Activated CD8-positive, alpha-beta memory T cell treated with anti-CD3 and anti-CD28 coated beads for 1 hour (primary cell): ENCODE measurements at regions not wholly inside any gene's neighbourhood (a gene's known extent, or its start where the extent isn't known, plus 50 kb on each side); places are given as distances from the start of the nearest gene placed in this dataset.
"Not testable (repeated sequence)": the region's sequence is repeated elsewhere in the genome, so short reads cannot be mapped to it uniquely, and the experiment has no call there.

Source experiments
- DNase-seq, 2 donors: peaks; one replicate each; pipeline ENCODE4 v3.0.0-alpha.2; 2020; ENCODE audit warnings: low read depth in 1 of 2; ENCODE audit errors: extremely low read depth in 1 of 2

GRCh38 chr14:37711831-37712475 is 116.5 kb downstream of the TTC6 start:
- no peak for DNase-seq

- not testable (repeated sequence) for DNase-seq
Observed at GRCh38 chr14:37712476-37712860, 117.0 kb downstream of the TTC6 start.

- no peak for DNase-seq
Observed at GRCh38 chr14:37712976-37713431, 117.6 kb downstream of the TTC6 start.

- no peak for DNase-seq
Observed at GRCh38 chr14:37720131-37720530, 124.7 kb downstream of the TTC6 start.

GRCh38 chr14:37721976-37722659 is 126.7 kb downstream of the TTC6 start:
- DNase-seq: no peak

- DNase-seq: no peak
Observed at GRCh38 chr14:37723515-37723914, 128.1 kb downstream of the TTC6 start.

- no peak for DNase-seq
Observed at GRCh38 chr14:37726708-37727107, 131.3 kb downstream of the TTC6 start.

GRCh38 chr14:37729218-37729617 is 133.8 kb downstream of the TTC6 start:
- no peak for DNase-seq

GRCh38 chr14:37731094-37731493 is 135.7 kb downstream of the TTC6 start:
- DNase-seq: no peak

GRCh38 chr14:37745657-37746056 is 150.2 kb downstream of the TTC6 start:
- DNase-seq: no peak

- no peak for DNase-seq
Observed at GRCh38 chr14:37746140-37746832, 150.9 kb downstream of the TTC6 start.

- DNase-seq: no peak
Observed at GRCh38 chr14:37753459-37753858, 158.0 kb downstream of the TTC6 start.

- DNase-seq: not testable (repeated sequence)
Observed at GRCh38 chr14:37760275-37760674, 164.8 kb downstream of the TTC6 start.

- no peak for DNase-seq
Observed at GRCh38 chr14:37763266-37763665, 167.8 kb downstream of the TTC6 start.

- DNase-seq: not testable (repeated sequence)
Observed at GRCh38 chr14:37772283-37772682, 176.9 kb downstream of the TTC6 start.

GRCh38 chr14:37776791-37777499 is 181.5 kb downstream of the TTC6 start:
- no peak for DNase-seq

GRCh38 chr14:37778135-37778943 is 182.9 kb downstream of the TTC6 start:
- no peak for DNase-seq

- no peak for DNase-seq
Observed at GRCh38 chr14:37779480-37779879, 184.1 kb downstream of the TTC6 start.

GRCh38 chr14:37780731-37781130 is 185.3 kb downstream of the TTC6 start:
- not testable (repeated sequence) for DNase-seq

- DNase-seq: not testable (repeated sequence)
Observed at GRCh38 chr14:37784203-37784826, 188.9 kb downstream of the TTC6 start.
